IMR-90 (cell line): ENCODE measurements at regions not wholly inside any gene's neighbourhood (a gene's known extent, or its start where the extent isn't known, plus 50 kb on each side); places are given as distances from the start of the nearest gene placed in this dataset.
"Not testable (repeated sequence)": the region's sequence is repeated elsewhere in the genome, so short reads cannot be mapped to it uniquely, and the experiment has no call there.

Source experiments
- ATAC-seq: fragments of 200-7000 bp; cut with Tn5 transposase; 2 replicates; pipeline ENCODE4 v1.9.1; 2020; ENCODE audit warnings: low read depth, mild to moderate bottlenecking, moderate library complexity
- BruUV-seq: library from RNA; stranded (reverse); fragments of 400-500 nt; replicated peaks from 2 replicates; lab custom pipeline; 2021; lab: Mats Ljungman, UMichigan
- CTCF ChIA-PET: fragments of 300-600 bp; formaldehyde crosslinking; extraction: SDS; loops from one replicate; lab custom pipeline; 2021; ENCODE audit warnings: antibody characterized with exemption; lab: Yijun Ruan, JAX
- POLR2A ChIA-PET: fragments of 300-600 bp; sonication (Branson Sonifier 250); formaldehyde crosslinking; loops from one replicate; lab custom pipeline; 2022; ENCODE audit warnings: antibody characterized with exemption; ENCODE audit not compliant: unreplicated experiment; lab: Charles Lee
- DNase-seq: peaks from one replicate; pipeline ENCODE4 v3.0.0; 2013
- H2AFZ ChIP-seq: replicated peaks from 2 replicates; pipeline ENCODE3; 2013; ENCODE audit warnings: low read length, mild to moderate bottlenecking; ENCODE audit not compliant: poor library complexity
- H2AK5ac ChIP-seq: 2 replicates; pipeline ENCODE4 v1.6.1; 2013; ENCODE audit warnings: low read depth, low read length, inconsistent platforms
- H2AK9ac ChIP-seq: replicated peaks from 2 replicates; pipeline ENCODE3; 2013; ENCODE audit warnings: mild to moderate bottlenecking, low read depth, low read length, moderate library complexity; ENCODE audit not compliant: poor library complexity
- H2BK120ac ChIP-seq: 2 replicates; pipeline ENCODE4 v1.6.1; 2013; ENCODE audit warnings: low read depth, low read length, inconsistent platforms
- H2BK15ac ChIP-seq: 3 replicates; pipeline ENCODE4 v1.6.1; 2013; ENCODE audit warnings: low read depth, low read length, inconsistent platforms
- H2BK20ac ChIP-seq: 2 replicates; pipeline ENCODE4 v1.6.1; 2013; ENCODE audit warnings: low read depth, mild to moderate bottlenecking, inconsistent platforms, low read length, moderate library complexity
- H2BK5ac ChIP-seq: 2 replicates; pipeline ENCODE4 v1.6.1; 2013; ENCODE audit warnings: mild to moderate bottlenecking, low read depth, low read length, inconsistent platforms; ENCODE audit not compliant: poor library complexity, severe bottlenecking
- H3K14ac ChIP-seq: replicated peaks from 2 replicates; pipeline ENCODE4 v1.6.1; 2013; ENCODE audit warnings: low read depth, low read length, inconsistent platforms
- H3K18ac ChIP-seq: 2 replicates; pipeline ENCODE4 v1.6.1; 2013; ENCODE audit warnings: low read depth, low read length, control low read depth
- H3K23ac ChIP-seq: 2 replicates; pipeline ENCODE4 v1.6.1; 2013; ENCODE audit warnings: low read depth, low read length, inconsistent platforms
- H3K27ac ChIP-seq: 2 replicates; pipeline ENCODE4 v1.5.1; 2013; ENCODE audit warnings: mild to moderate bottlenecking, control low read depth, low read length; ENCODE audit not compliant: insufficient read depth
- H3K27me3 ChIP-seq: 2 replicates; pipeline ENCODE4 v1.6.1; 2013; ENCODE audit warnings: low read length; ENCODE audit not compliant: control insufficient read depth, insufficient read depth
- H3K36me3 ChIP-seq: 2 replicates; pipeline ENCODE4 v1.6.1; 2013; ENCODE audit warnings: low read length, mixed read lengths; ENCODE audit not compliant: control insufficient read depth, insufficient read depth
- H3K4ac ChIP-seq: 2 replicates; pipeline ENCODE4 v1.6.1; 2013; ENCODE audit warnings: low read depth, low read length, inconsistent platforms
- H3K4me1 ChIP-seq: 2 replicates; pipeline ENCODE4 v1.6.1; 2013; ENCODE audit warnings: low read length, mixed read lengths; ENCODE audit not compliant: control insufficient read depth, insufficient read depth
- H3K4me2 ChIP-seq: 2 replicates; pipeline ENCODE4 v1.6.1; 2013; ENCODE audit warnings: low read depth, mild to moderate bottlenecking, control low read depth, low read length, moderate library complexity
- H3K4me3 ChIP-seq: 2 replicates; pipeline ENCODE4 v1.5.1; 2013; ENCODE audit warnings: low read depth, mild to moderate bottlenecking, control low read depth, low read length, moderate library complexity; ENCODE audit not compliant: insufficient read depth
- H3K56ac ChIP-seq: 2 replicates; pipeline ENCODE4 v1.6.1; 2013; ENCODE audit warnings: low read length, inconsistent platforms; ENCODE audit not compliant: insufficient read depth; ENCODE audit errors: extremely low read depth
- H3K79me1 ChIP-seq, 2 experiments: 2 replicates each; pipeline ENCODE4 v1.6.1; 2013; ENCODE audit warnings: low read length in 2 of 2, inconsistent platforms in 1 of 2, low read depth in 1 of 2
- H3K9ac ChIP-seq: 2 replicates; pipeline ENCODE4 v1.6.1; 2013; ENCODE audit warnings: low read depth, low read length, control low read depth
- H3K9me1 ChIP-seq: 2 replicates; pipeline ENCODE4 v1.6.1; 2013; ENCODE audit warnings: low read length, inconsistent platforms; ENCODE audit not compliant: insufficient read depth
- H3K9me3 ChIP-seq: 2 replicates; pipeline ENCODE4 v1.6.1; 2013; ENCODE audit warnings: low read length; ENCODE audit not compliant: control insufficient read depth, insufficient read depth
- H4K20me1 ChIP-seq: 2 replicates; pipeline ENCODE4 v1.6.1; 2013; ENCODE audit warnings: low read length, inconsistent platforms; ENCODE audit not compliant: insufficient read depth
- H4K5ac ChIP-seq: 2 replicates; pipeline ENCODE4 v1.6.1; 2013; ENCODE audit warnings: mild to moderate bottlenecking, low read depth, low read length, control low read depth
- H4K8ac ChIP-seq, 2 experiments: 2 replicates each; pipeline ENCODE4 v1.6.1; 2013; ENCODE audit warnings: low read depth in 2 of 2, low read length in 2 of 2, control low read depth in 1 of 2, inconsistent platforms in 1 of 2
- H4K91ac ChIP-seq: 2 replicates; pipeline ENCODE4 v1.6.1; 2013; ENCODE audit warnings: low read depth, low read length, inconsistent platforms; ENCODE audit not compliant: insufficient read depth
- WGBS, 2 experiments: methylation state at CpG; one replicate each; pipeline versions ENCODE4 v1.1.5 to v1.1.7; 2013; ENCODE audit warnings: missing lambda C conversion rate in 2 of 2; ENCODE audit not compliant: insufficient read length in 1 of 2; ENCODE audit errors: extremely low coverage in 2 of 2; 5-methylcytosine and 5-hydroxymethylcytosine counted together
- dilution Hi-C: fragments of 300-500 bp; cut with HindIII; formaldehyde crosslinking; loops from one replicate; pipeline ENCODE4 v1.14.3; 2018; ENCODE audit warnings: low sequenced_read_pairs; ENCODE audit not compliant: unreplicated experiment
- in situ Hi-C: fragments of 300-500 bp; cut with MboI; formaldehyde crosslinking; loops from 3 replicates; pipeline ENCODE4 v1.14.3; 2019; ENCODE audit warnings: low sequenced_read_pairs, inconsistent platforms, mixed read lengths
- intact Hi-C: fragments of 100-400 bp; cut with micrococcal nuclease; formaldehyde crosslinking; loops from 2 replicates; pipeline ENCODE4 v1.10.0; 2022

GRCh38 chr17:31795941-31796340, 63.1 kb downstream of the COPRS start:
- H2BK5ac ChIP-seq, H4K20me1 ChIP-seq, H2BK15ac ChIP-seq, H4K8ac ChIP-seq, dilution Hi-C loops, CTCF ChIA-PET, H3K79me1 ChIP-seq, in situ Hi-C loops, H4K5ac ChIP-seq, H2BK120ac ChIP-seq, ATAC-seq, H2AK5ac ChIP-seq, H3K23ac ChIP-seq, BruUV-seq, DNase-seq, H2AK9ac ChIP-seq, H3K4me3 ChIP-seq, intact Hi-C loops, H3K4me2 ChIP-seq, H3K9me3 ChIP-seq, H3K14ac ChIP-seq, H3K36me3 ChIP-seq, POLR2A ChIA-PET, H2AFZ ChIP-seq, H3K27me3 ChIP-seq, H3K9me1 ChIP-seq, H3K56ac ChIP-seq, H3K9ac ChIP-seq, H2BK20ac ChIP-seq, H3K27ac ChIP-seq, H4K91ac ChIP-seq, H3K4ac ChIP-seq, H3K4me1 ChIP-seq, H3K18ac ChIP-seq: not testable (repeated sequence)
- no CpG with 5 or more reads among the region's 7 CpGs for WGBS, 2 experiments
